A549 (cell line): ENCODE measurements at regions not wholly inside any gene's neighbourhood (a gene's known extent, or its start where the extent isn't known, plus 50 kb on each side); places are given as distances from the start of the nearest gene placed in this dataset.

Experiments
- ATAC-seq, 2 experiments: fragments of 200-7000 bp in 1 of 2; fragments of >200 bp in 1 of 2; cut with Nextera tagmentation in 1 of 2; cut with Tn5 transposase in 1 of 2; 3 replicates each; pipeline versions ENCODE4 v1.8.0 to v1.9.1; 2018 to 2020; ENCODE audit warnings: mild to moderate bottlenecking in 1 of 2, moderate library complexity in 1 of 2
- CTCF ChIA-PET: fragments of 300-600 bp; sonication (Branson Sonifier 250); formaldehyde crosslinking; extraction: SDS; loops from one replicate; lab custom pipeline; 2021; ENCODE audit warnings: antibody characterized with exemption, inconsistent platforms; lab: Yijun Ruan, JAX
- POLR2A ChIA-PET: fragments of 350-600 bp; formaldehyde crosslinking; extraction: SDS; loops from one replicate; lab custom pipeline; 2021; ENCODE audit warnings: antibody characterized with exemption, inconsistent platforms; lab: Yijun Ruan, JAX
- DNase-seq, 2 experiments: peaks; one replicate each; pipeline versions ENCODE4 v3.0.0 to v3.0.0-alpha.2; 2011 to 2016; ENCODE audit warnings: low read depth in 1 of 2, low spot score in 1 of 2
- FAIRE-seq: peaks from 2 replicates; lab custom pipeline; 2011; peaks lifted over from hg19 to GRCh38; lab: Jason Lieb, UNC
- H3K27ac ChIP-seq, 2 experiments: fragments of >200 bp; sonication (Bioruptor Twin); formaldehyde crosslinking; 3 replicates each; pipeline ENCODE4 v1.5.1; 2016 to 2017
- H3K4me1 ChIP-seq: fragments of >200 bp; sonication (Bioruptor Twin); formaldehyde crosslinking; 3 replicates; pipeline ENCODE4 v1.6.1; 2016
- H3K4me2 ChIP-seq: fragments of >200 bp; sonication (Bioruptor Twin); formaldehyde crosslinking; 3 replicates; pipeline ENCODE4 v1.6.1; 2016
- H3K4me3 ChIP-seq: fragments of >200 bp; sonication (Bioruptor Twin); formaldehyde crosslinking; 3 replicates; pipeline ENCODE4 v1.5.1; 2016
- H3K9me3 ChIP-seq: fragments of >200 bp; sonication (Bioruptor Twin); formaldehyde crosslinking; 3 replicates; pipeline ENCODE4 v1.6.1; 2016
- BHLHE40 ChIP-seq: IDR thresholded peaks from 2 replicates; pipeline ENCODE4 v1.6.1; 2012; ENCODE audit warnings: low read depth, low read length, inconsistent platforms
- CEBPB ChIP-seq, 2 experiments: fragments of >200 bp in 1 of 2; sonication (Bioruptor Twin) in 1 of 2; formaldehyde crosslinking in 1 of 2; IDR thresholded peaks; 2 replicates each; pipeline ENCODE4 v1.6.1; 2012 to 2016
- CHD4 ChIP-seq: fragments of 200-600 bp; sonication (generic); IDR thresholded peaks from 2 replicates; pipeline ENCODE4 v1.6.1; 2016; ENCODE audit warnings: antibody characterized with exemption, mild to moderate bottlenecking, borderline replicate concordance
- E2F6 ChIP-seq: IDR thresholded peaks from 2 replicates; pipeline ENCODE4 v1.6.1; 2012; ENCODE audit warnings: low read depth, borderline replicate concordance
- EHF ChIP-seq: fragments of 250-450 bp; sonication (Bioruptor Pico); IDR thresholded peaks from 2 replicates; pipeline ENCODE4 v1.5.0; 2020; ENCODE audit warnings: mild to moderate bottlenecking
- EP300 ChIP-seq, 2 experiments: fragments of >200 bp; sonication (Bioruptor Twin); formaldehyde crosslinking; IDR thresholded peaks; 2 replicates in 1 of 2; 3 replicates in 1 of 2; pipeline ENCODE4 v1.6.1; 2016 to 2017
- FOXS1 ChIP-seq: fragments of 250-450 bp; sonication (Bioruptor Pico); IDR thresholded peaks from 2 replicates; pipeline ENCODE4 v1.5.0; 2020; ENCODE audit warnings: mild to moderate bottlenecking, moderate library complexity
- HEYL ChIP-seq: fragments of 250-450 bp; sonication (Bioruptor Pico); IDR thresholded peaks from 2 replicates; pipeline ENCODE4 v1.8.0; 2021; ENCODE audit warnings: mild to moderate bottlenecking, moderate library complexity
- HOXA7 ChIP-seq: fragments of 250-450 bp; sonication (Bioruptor Pico); IDR thresholded peaks from 2 replicates; pipeline ENCODE4 v1.5.0; 2020; ENCODE audit warnings: mild to moderate bottlenecking, moderate library complexity
- HOXB5 ChIP-seq: fragments of 250-450 bp; sonication (Bioruptor Pico); IDR thresholded peaks from 2 replicates; pipeline ENCODE4 v1.5.0; 2020; ENCODE audit warnings: mild to moderate bottlenecking, moderate library complexity
- JUN ChIP-seq, 2 experiments: fragments of >200 bp; sonication (Bioruptor Twin); formaldehyde crosslinking; IDR thresholded peaks; 2 replicates in 1 of 2; 3 replicates in 1 of 2; pipeline ENCODE4 v1.6.1; 2016 to 2017
- JUNB ChIP-seq: fragments of >200 bp; sonication (Bioruptor Twin); formaldehyde crosslinking; IDR thresholded peaks from 2 replicates; pipeline ENCODE4 v1.6.1; 2016
- KDM5A ChIP-seq: fragments of 200-600 bp; sonication (generic); IDR thresholded peaks from 2 replicates; pipeline ENCODE4 v1.6.1; 2016; ENCODE audit warnings: antibody characterized with exemption, mild to moderate bottlenecking
- MAFK ChIP-seq: fragments of 450-650 bp; IDR thresholded peaks from 2 replicates; pipeline ENCODE4 v1.6.1; 2014; ENCODE audit not compliant: partially characterized antibody
- MAZ ChIP-seq: fragments of 150-350 bp; IDR thresholded peaks from 2 replicates; pipeline ENCODE4 v1.6.1; 2014; ENCODE audit warnings: antibody characterized with exemption, low read depth, low read length, borderline replicate concordance
- MYC ChIP-seq: IDR thresholded peaks from 2 replicates; pipeline ENCODE4 v1.6.1; 2012; ENCODE audit warnings: mild to moderate bottlenecking, inconsistent platforms, low read length, improper control_type of control experiment, borderline replicate concordance
- NPAS2 ChIP-seq: fragments of 250-450 bp; sonication (Bioruptor Pico); IDR thresholded peaks from 2 replicates; pipeline ENCODE4 v1.8.0; 2022; ENCODE audit warnings: mild to moderate bottlenecking, moderate library complexity, borderline replicate concordance
- PBX3 ChIP-seq: IDR thresholded peaks from 2 replicates; pipeline ENCODE4 v1.6.1; 2012
- PHF8 ChIP-seq: fragments of 200-600 bp; sonication (generic); IDR thresholded peaks from 2 replicates; pipeline ENCODE4 v1.6.1; 2016; ENCODE audit warnings: low read depth, mild to moderate bottlenecking, antibody characterized with exemption, moderate library complexity, borderline replicate concordance
- POLR2A ChIP-seq: IDR thresholded peaks from 2 replicates; pipeline ENCODE4 v1.6.1; 2012; ENCODE audit warnings: mild to moderate bottlenecking, low read length
- POLR2AphosphoS2 ChIP-seq: conservative IDR thresholded peaks from 2 replicates; pipeline ENCODE4 v1.6.1; 2012; ENCODE audit warnings: low read length, improper control_type of control experiment, inconsistent platforms
- RCOR1 ChIP-seq: fragments of 150-350 bp; IDR thresholded peaks from 2 replicates; pipeline ENCODE4 v1.6.1; 2014; ENCODE audit warnings: antibody characterized with exemption, low read length, low read depth
- RFX5 ChIP-seq: fragments of 450-650 bp; IDR thresholded peaks from 2 replicates; pipeline ENCODE4 v1.7.1; 2014; ENCODE audit warnings: antibody characterized with exemption, mild to moderate bottlenecking, moderate library complexity
- RNF2 ChIP-seq: fragments of 200-600 bp; sonication (generic); IDR thresholded peaks from 2 replicates; pipeline ENCODE4 v1.6.1; 2016; ENCODE audit warnings: low read depth, mild to moderate bottlenecking, antibody characterized with exemption, moderate library complexity, borderline replicate concordance
- SMC3 ChIP-seq: fragments of >200 bp; sonication (Bioruptor Twin); formaldehyde crosslinking; IDR thresholded peaks from 3 replicates; pipeline ENCODE4 v1.6.1; 2018; ENCODE audit warnings: inconsistent platforms
- TP53 ChIP-seq: fragments of 250-450 bp; sonication (Bioruptor Pico); IDR thresholded peaks from 2 replicates; pipeline ENCODE4 v1.5.0; 2021; ENCODE audit warnings: mild to moderate bottlenecking, moderate library complexity
- ZFP36 ChIP-seq: fragments of 450-650 bp; IDR thresholded peaks from 2 replicates; pipeline ENCODE4 v1.6.1; 2014; ENCODE audit warnings: borderline replicate concordance; ENCODE audit not compliant: partially characterized antibody
- ZNF302 ChIP-seq: fragments of 250-450 bp; sonication (Bioruptor Pico); IDR thresholded peaks from 2 replicates; pipeline ENCODE4 v1.9.0; 2021; ENCODE audit warnings: inconsistent platforms, mild to moderate bottlenecking, moderate library complexity
- WGBS: methylation state at CpG from one replicate; pipeline ENCODE4 v1.1.6; 2017; ENCODE audit errors: missing lambda C conversion rate; 5-methylcytosine and 5-hydroxymethylcytosine counted together
- TF ChIP-seq, protein P1 (sequence below): fragments of 250-450 bp; sonication (Bioruptor Pico); IDR thresholded peaks from 2 replicates; pipeline ENCODE4 v1.5.0; 2020; ENCODE audit warnings: low read depth, mild to moderate bottlenecking, moderate library complexity

DNA sequence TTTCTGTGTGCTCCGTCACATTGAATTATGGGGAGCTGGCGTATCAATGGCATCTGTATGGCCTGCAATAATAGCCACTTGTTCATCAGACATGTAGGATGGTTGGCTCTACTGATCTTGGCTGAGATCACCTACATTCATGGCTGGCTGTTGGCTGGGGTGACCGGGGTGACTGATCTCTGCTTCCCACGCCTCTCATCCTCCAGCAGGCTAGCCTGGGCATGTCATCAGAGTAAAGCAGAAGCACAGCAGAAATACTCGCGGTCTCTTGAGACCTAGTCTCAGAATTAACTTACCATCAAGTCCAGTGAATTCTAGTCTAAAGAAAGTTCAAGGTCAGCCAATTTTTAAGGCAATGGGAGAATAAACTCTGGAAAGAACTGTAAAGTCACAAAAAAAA is 257.7 kb upstream of the GLI3 start:
- no peak for ATAC-seq
- DNase-seq, result no peak
- H3K4me3 ChIP-seq, result no peak overlapping the region
- H3K9me3 ChIP-seq, result no peaks in the 10 kb centered on the region
- FAIRE-seq, result no peak
- no peak overlapping the region for H3K4me2 ChIP-seq
- ChIA-PET CTCF (no interaction called here), POLR2A (no interaction called here)
- no peaks in the 10 kb centered on the region for H3K4me1 ChIP-seq
- no peak overlapping the region for H3K27ac ChIP-seq
- WGBS, result 51% methylated on average over 6 of the region's 6 CpGs
- no peak for TF ChIP-seq CEBPB (IDR thresholded peaks at IDR 0.05)
- TF ChIP-seq SMC3, result no peak
- no peak for TF ChIP-seq EP300 (IDR thresholded peaks at IDR 0.05)
- no peak for TF ChIP-seq NPAS2 (CRISPR knock-in tag)
- no peak for TF ChIP-seq MAFK
- TF ChIP-seq EHF (CRISPR knock-in tag), result no peak
- TF ChIP-seq HOXB5, result no peak
- no peak for TF ChIP-seq TP53 (CRISPR knock-in tag)
- no peak for TF ChIP-seq ZNF302
- no peak for TF ChIP-seq HOXA7 (CRISPR knock-in tag)
- TF ChIP-seq HEYL (CRISPR knock-in tag), result no peak
- TF ChIP-seq BHLHE40, result no peak
- TF ChIP-seq POLR2A, result no peak
- no peak for TF ChIP-seq ZFP36
- TF ChIP-seq E2F6, result no peak

GRCh38 chr7:42494199-42494710 is 257.2 kb upstream of the GLI3 start:
- DNase-seq, result no peak
- Histone ChIP-seq H3K4me2 (no peak overlapping the region), H3K4me1 (no peaks in the 10 kb centered on the region), H3K4me3 (no peak overlapping the region), H3K27ac (no peak overlapping the region), H3K9me3 (no peaks in the 10 kb centered on the region)
- ATAC-seq, result no peak
- WGBS, result 76% methylated on average over 5 of the region's 5 CpGs
- TF ChIP-seq RNF2, result no peak
- no peak for TF ChIP-seq PHF8
- TF ChIP-seq EHF (CRISPR knock-in tag), result no peak
- TF ChIP-seq POLR2AphosphoS2, result no peak
- TF ChIP-seq, protein P1, sequence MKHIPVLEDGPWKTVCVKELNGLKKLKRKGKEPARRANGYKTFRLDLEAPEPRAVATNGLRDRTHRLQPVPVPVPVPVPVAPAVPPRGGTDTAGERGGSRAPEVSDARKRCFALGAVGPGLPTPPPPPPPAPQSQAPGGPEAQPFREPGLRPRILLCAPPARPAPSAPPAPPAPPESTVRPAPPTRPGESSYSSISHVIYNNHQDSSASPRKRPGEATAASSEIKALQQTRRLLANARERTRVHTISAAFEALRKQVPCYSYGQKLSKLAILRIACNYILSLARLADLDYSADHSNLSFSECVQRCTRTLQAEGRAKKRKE (CRISPR knock-in tag), result no peak
- TF ChIP-seq MAZ, result no peak
- no peak for TF ChIP-seq JUNB
- TF ChIP-seq MAFK, result no peak
- TF ChIP-seq RFX5, result no peak
- no peak for TF ChIP-seq JUN (IDR thresholded peaks at IDR 0.05)
- no peak for TF ChIP-seq KDM5A
- TF ChIP-seq FOXS1, result no peak
- no peak for TF ChIP-seq PBX3
- TF ChIP-seq POLR2A, result no peak
- TF ChIP-seq RCOR1, result no peak
- TF ChIP-seq HOXA7 (CRISPR knock-in tag), result no peak
- TF ChIP-seq TP53 (CRISPR knock-in tag), result no peak
- no peak for TF ChIP-seq CHD4
- TF ChIP-seq MYC, result no peak
- FAIRE-seq, result no peak
- ChIA-PET CTCF (no interaction called here), POLR2A (no interaction called here)
